GM18520 (cell line): ENCODE measurements at regions not wholly inside any gene's neighbourhood (a gene's known extent, or its start where the extent isn't known, plus 50 kb on each side); places are given as distances from the start of the nearest gene placed in this dataset.
A peak's percentile ranks its signal among the peaks of the same experiment; 100 is the strongest.

Source experiments
- ATAC-seq: cut with Tn5 transposase; IDR thresholded peaks from one replicate; pipeline ENCODE4 v1.9.1; 2021; ENCODE audit not compliant: unreplicated experiment

DNA sequence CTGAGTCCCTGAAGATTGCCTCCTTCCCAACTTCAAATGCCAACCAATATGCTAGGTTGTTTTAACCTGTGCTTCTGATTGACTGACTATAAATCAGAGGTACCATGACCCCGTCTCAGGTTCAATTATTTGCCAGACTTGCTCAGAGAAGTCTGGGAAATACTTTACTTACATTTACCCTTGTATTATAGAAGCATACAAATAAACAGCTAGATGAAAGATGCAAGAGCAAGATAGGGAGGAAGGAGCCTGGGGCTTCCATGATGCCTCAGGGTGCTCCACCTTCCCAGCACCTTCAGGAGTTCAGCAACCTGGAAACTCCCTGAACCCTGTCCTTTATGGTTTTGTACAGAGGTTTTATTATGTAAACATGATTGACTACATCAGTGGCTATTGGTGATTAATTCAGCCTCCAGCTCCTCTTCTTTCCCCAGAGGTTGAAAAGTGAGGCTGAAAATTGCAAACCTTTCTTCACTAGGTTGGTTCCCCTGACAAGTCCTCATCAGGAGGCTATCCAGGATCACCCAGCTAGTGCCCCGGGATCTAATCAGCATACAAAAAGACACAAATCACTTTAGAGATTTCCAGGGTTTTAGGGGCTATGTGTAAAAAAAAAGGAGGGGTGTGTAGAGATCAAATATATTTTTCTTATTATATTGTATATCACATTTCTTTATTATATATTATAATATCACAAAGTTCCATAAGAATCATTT, 547.7 kb downstream of the EPM2A start:
- no peak for ATAC-seq

DNA sequence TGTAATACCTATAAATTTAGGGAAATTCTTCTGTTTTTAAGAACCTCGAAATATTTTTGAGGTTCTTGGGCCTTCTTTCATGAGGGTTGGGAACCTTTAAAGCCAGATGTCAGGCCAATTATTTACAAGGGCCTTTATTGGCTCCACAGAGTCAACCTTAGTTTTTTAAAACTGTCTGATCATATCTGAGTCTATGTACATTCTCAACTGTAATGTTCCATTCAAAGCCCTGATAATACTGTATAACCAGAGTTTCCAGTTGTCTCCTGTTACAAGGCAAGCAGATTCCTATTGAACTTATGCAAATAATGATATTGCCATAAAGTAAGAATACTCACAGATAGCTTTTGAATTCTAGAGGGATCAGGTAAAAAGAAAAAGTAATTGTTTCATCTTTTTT, 545.5 kb downstream of the EPM2A start:
- no peak for ATAC-seq

GRCh38 chr6:145194389-145194788, 540.9 kb downstream of the EPM2A start:
- no peak for ATAC-seq

DNA sequence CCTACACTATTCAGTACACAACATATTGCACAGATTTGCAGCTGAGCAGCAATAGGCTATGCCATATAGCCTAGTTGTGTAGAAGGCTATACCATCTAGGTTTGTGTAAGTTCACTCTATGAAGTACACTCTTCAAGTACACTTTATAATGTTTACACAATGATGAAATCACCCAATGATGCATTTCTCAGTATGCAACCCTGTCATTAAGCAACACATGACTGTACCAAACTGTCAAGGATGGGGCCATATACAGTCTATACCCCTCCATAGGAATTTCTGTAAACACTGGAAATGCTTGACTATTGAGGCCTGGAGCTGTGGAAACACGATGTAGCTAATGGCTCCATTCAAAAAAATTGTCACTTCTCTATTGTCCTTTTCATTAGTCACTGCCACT, 535.4 kb downstream of the EPM2A start:
- no peak for ATAC-seq

GRCh38 chr6:145204301-145204700, 531.0 kb downstream of the EPM2A start:
- no peak for ATAC-seq

DNA sequence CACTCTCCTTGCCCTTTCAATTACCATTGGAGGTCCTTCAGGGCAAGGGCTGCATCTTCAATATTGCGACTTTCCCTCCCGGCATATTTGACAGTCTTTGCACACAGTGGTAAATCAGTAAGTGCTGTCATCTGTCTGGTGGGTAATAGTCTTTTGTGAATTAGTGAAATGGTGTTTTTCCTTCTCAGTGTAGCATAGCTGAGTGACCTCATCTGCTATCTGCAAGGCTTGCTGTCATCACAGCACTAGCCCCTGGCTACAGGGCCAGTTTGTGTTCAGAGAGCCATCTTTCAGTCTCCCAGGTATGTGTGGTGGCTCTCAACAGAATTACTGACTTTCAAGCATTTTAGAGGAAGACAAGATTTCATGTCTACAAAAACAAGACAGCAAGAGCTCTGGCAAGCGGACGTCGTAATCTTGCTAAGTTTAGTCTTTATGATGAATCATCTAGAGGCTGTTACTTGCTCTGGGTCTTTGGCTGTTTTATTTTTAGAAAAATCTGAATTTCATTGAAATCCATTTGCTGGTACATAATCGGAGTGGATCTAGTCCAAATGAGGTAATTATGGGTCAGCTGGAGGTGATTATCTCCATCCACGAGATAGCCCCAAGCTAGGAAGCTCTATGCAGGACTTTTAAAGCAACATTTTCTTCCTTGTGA, 528.9 kb downstream of the EPM2A start:
- no peak for ATAC-seq

DNA sequence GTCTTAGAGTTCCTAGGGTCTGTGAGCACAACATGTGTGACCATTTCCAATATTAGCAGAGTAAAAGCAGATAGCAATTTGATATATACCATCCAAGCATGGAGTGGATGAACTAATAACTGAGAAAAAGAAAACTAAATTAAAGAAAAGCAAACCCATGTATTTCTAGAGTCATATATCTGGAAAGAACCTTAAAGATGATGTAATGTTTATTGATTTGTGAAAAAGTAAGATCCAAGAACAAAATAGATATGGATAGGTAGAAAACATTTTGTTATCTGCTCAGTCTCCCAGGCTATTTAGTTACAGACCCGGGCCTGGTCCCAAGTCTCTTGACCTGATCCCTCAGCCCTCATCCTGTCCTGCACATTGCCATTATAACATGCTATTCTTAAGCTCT, 526.8 kb downstream of the EPM2A start:
- ATAC-seq = no peak

GRCh38 chr6:145209272-145209671, 526.0 kb downstream of the EPM2A start:
- no peak for ATAC-seq

GRCh38 chr6:145212813-145213212, 522.5 kb downstream of the EPM2A start:
- ATAC-seq = no peak

- peak; percentile 73 for ATAC-seq
Measured at GRCh38 chr6:145213614-145214013, 521.7 kb downstream of the EPM2A start.

GRCh38 chr6:145214570-145214969, 520.8 kb downstream of the EPM2A start:
- no peak for ATAC-seq

DNA sequence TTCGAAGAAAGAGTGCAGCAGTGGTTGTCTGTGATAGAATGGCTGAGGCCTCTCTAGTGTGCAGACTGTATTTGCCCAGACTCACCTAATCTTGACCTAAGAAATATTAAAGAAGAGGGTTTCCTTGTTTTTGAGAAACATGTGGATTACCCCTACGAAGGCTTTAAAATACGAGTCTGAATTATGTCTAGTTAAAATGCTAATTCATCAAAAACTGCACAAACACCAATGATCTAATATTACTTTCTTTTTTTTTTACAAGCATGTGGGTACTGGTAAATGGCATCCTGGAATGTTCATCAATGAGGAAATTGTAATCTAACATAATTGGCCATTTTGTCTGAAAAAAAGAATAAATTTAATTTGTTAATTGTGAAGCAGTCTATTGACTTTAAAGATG, 510.9 kb downstream of the EPM2A start:
- ATAC-seq = no peak

DNA sequence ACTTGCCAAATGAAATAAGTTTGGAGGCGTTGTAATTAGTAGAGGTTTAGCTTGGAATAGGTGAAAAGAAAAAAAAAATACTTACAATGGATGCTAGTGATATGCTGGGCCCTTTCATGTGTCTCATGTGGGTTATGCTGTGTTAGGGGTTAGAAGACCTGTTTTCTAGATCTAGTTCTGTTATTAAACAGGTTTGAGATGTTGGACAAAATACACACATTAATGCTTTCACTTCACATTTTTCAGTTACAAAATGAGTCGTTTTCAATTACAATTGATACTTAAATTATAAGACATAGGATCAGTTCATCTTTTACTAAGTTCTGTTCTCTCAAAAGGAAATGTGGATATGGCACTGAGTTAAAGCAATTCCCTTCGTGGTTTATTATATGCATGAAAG, 509.8 kb downstream of the EPM2A start:
- ATAC-seq = no peak

GRCh38 chr6:145227593-145227992, 507.7 kb downstream of the EPM2A start:
- ATAC-seq = no peak

GRCh38 chr6:145228962-145229582, 506.2 kb downstream of the EPM2A start:
- no peak for ATAC-seq

- ATAC-seq = no peak
Measured at GRCh38 chr6:145233955-145234354, 501.4 kb downstream of the EPM2A start.

DNA sequence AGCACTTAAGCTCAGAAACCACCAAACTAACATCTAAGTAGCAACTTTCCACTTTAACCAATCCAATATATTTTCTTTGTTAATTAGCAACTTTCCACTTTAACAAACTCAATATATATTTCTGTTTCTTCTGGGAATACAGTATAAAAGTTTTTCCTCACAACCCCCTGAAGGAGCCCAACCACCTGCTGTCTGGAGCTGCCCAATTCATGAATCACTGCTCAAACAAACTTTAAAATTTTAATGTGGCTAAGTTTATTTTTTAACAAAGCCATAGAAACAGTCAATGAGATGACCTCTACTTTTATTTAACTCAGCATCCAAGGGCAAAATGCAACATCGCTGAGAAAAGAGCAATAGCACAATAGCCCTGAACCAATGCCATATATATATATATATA, 500.1 kb downstream of the EPM2A start:
- no peak for ATAC-seq

- no peak for ATAC-seq
Measured at GRCh38 chr6:145238787-145239186, 496.5 kb downstream of the EPM2A start.

GRCh38 chr6:145241039-145241438, 494.3 kb downstream of the EPM2A start:
- ATAC-seq = no peak

- no peak for ATAC-seq
Measured at GRCh38 chr6:145241721-145242120, 493.6 kb downstream of the EPM2A start.

DNA sequence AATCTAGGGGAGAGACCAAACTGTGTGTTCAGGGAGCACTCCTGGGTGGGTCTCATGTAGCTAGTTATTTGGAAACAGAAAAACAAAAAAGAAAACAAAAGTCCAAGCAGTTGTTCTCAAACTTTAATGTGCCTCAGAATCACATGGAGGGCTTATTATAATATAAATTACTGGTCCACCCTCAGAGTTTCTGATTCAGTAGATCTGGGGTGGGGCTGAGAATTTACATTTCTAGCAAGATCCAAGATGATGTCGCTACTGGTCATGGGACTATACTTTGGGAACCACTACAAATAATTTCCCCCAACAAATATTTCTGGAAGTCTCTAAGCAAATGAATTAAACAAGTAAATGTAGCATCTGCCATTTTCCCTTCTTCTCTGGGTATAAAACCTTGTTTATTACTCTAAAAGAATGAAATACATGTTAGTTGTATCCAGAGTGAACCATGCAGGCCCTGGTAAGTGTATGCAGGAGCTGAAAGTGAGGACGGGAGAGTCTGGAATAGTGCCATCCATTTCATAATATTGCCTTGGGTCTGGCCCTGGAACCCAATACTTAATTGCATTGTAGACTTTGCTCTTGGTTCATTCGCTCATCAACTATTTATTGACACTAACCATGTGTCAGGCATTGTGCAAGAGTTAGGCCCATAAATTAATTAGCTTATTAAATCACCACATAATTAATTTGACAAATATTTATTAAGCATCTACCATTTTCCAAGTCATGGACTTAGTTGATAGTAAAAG, 490.8 kb downstream of the EPM2A start:
- no peak for ATAC-seq

- no peak for ATAC-seq
Measured at GRCh38 chr6:145245119-145245518, 490.2 kb downstream of the EPM2A start.
